Motor neuron (in vitro differentiated cells): ENCODE measurements at regions not wholly inside any gene's neighbourhood (a gene's known extent, or its start where the extent isn't known, plus 50 kb on each side); places are given as distances from the start of the nearest gene placed in this dataset.

ENCODE experiments used
- ATAC-seq, 8 experiments: fragments of 200-7000 bp; cut with Tn5 transposase; replicated peaks in 6 of 8; 2 replicates each; pipeline ENCODE4 v1.8.0; 2021; ENCODE audit warnings: mild to moderate bottlenecking in 8 of 8, moderate library complexity in 8 of 8
- H3K27ac ChIP-seq, 2 donors: fragments of 250-450 bp; sonication (Bioruptor Pico); 2 replicates each; pipeline ENCODE4 v1.9.0; 2021; ENCODE audit warnings: antibody characterized with exemption in 2 of 2, mild to moderate bottlenecking in 2 of 2, moderate library complexity in 1 of 2
- H3K4me1 ChIP-seq, 2 donors: fragments of 250-450 bp; sonication (Bioruptor Pico); replicated peaks in 1 of 2; 2 replicates each; pipeline ENCODE4 v1.6.1; 2021; ENCODE audit warnings: antibody characterized with exemption in 2 of 2, mild to moderate bottlenecking in 2 of 2, moderate library complexity in 1 of 2
- H3K4me3 ChIP-seq, 5 donors: fragments of 250-450 bp; sonication (Bioruptor Pico); 2 replicates each; pipeline ENCODE4 v1.9.0; 2021; ENCODE audit warnings: antibody characterized with exemption in 5 of 5, mild to moderate bottlenecking in 5 of 5, moderate library complexity in 4 of 5
- WGBS, 10 experiments: fragments of 450-650 bp; shearing (Covaris generic); methylation state at CpG; one replicate each; pipeline ENCODE4 v1.0.0; 2022; 5-methylcytosine and 5-hydroxymethylcytosine counted together
- in situ Hi-C, 9 experiments: fragments of 400-800 bp; cut with MboI; loops; one replicate each; pipeline ENCODE4 v1.15.0; 2021; ENCODE audit warnings: low sequenced_read_pairs in 9 of 9, low pct_unique_long_range_greater_than_20kb in 2 of 9; ENCODE audit not compliant: unreplicated experiment in 9 of 9

DNA sequence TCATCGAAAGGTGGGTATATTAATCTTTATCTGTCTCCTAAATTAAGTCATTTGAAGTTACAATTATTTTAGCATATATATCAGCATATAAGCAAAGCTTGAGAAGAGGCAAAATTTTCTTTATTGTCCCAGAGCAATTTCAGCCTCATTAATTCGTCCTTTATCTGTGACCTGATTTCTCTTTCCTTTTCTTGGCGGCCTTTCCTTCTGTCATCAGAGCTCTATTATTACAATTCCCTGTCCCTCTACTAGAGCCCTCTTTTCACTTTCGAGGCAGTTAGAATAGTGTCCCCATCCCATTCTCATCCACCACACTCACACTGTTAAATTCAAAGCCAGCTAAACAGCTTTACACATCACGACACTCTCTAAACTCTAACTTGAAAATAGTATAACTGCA, 1293.2 kb upstream of the FAM98A start:
- 13 to 83% (median 66%) methylated on average over 1 to 5 of the region's 5 CpGs for WGBS, 10 experiments
- in situ Hi-C loops = no loop called here
- no peaks in the 10 kb centered on the region for H3K4me1 ChIP-seq
- no peak for ATAC-seq
- no peak overlapping the region for H3K4me3 ChIP-seq
- H3K27ac ChIP-seq = no peak overlapping the region

GRCh38 chr2:34875091-34875745, 1276.1 kb upstream of the FAM98A start:
- in situ Hi-C loops = no loop called here
- WGBS, 10 experiments = 3 to 94% (median 59%) methylated on average over 1 to 4 of the region's 4 CpGs; no CpG with 5 or more reads in 1 of the 10 experiments
- peaks cover 0 to 5% of the 10 kb centered on the region in 2 donors for H3K4me1 ChIP-seq

GRCh38 chr2:34853646-34854045, 1254.5 kb upstream of the FAM98A start:
- in situ Hi-C loops = no loop called here
- Histone ChIP-seq H3K4me1 (no peaks in the 10 kb centered on the region), H3K27ac (no peak overlapping the region), H3K4me3 (no peak overlapping the region)
- no peak for ATAC-seq
- 36 to 100% (median 79%) methylated on average over 1 to 4 of the region's 5 CpGs; no CpG with 5 or more reads in 5 of the 10 experiments for WGBS, 10 experiments

More at GRCh38 chr2:34875091-34875745, 1276.1 kb upstream of the FAM98A start:
- Histone ChIP-seq H3K27ac (no peak overlapping the region), H3K4me3 (no peak overlapping the region)
- ATAC-seq = peak in 2 of 8 experiments; percentile 21 to 22

GRCh38 chr2:34851804-34852203, 1252.7 kb upstream of the FAM98A start:
- Histone ChIP-seq H3K4me3 (no peak overlapping the region), H3K4me1 (no peaks in the 10 kb centered on the region), H3K27ac (no peak overlapping the region)
- no peak for ATAC-seq
- in situ Hi-C loops = no loop called here
- WGBS, 10 experiments = 0 to 100% (median 61%) methylated on average over 1 to 2 of the region's 2 CpGs; no CpG with 5 or more reads in 2 of the 10 experiments

GRCh38 chr2:34849827-34850226, 1250.7 kb upstream of the FAM98A start:
- H3K4me3 ChIP-seq = no peak overlapping the region
- H3K4me1 ChIP-seq = peaks cover 0 to 4% of the 10 kb centered on the region in 2 donors
- ATAC-seq = no peak
- H3K27ac ChIP-seq = no peak overlapping the region
- WGBS, 10 experiments = 0 to 100% (median 78%) methylated on average over 1 to 3 of the region's 3 CpGs
- in situ Hi-C loops = no loop called here

DNA sequence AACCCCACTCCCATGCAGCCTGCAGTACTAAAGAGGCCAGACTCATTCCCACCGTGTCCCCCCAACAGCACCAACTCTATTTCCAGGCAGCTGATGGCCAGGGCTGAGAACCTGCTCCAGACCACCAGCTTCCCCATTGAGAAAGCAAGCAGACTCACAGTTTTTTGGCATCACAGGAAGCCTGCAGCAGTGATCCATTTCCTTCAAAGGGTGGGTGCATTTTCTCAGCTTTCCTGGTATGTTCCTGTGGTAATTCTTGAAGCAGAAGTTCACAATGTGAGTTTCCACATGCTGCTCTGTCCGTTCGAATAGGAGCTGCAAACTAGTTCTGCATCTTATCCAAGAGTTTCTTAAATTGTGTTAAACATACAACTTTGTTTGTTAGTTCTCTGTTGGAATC, 1249.6 kb upstream of the FAM98A start:
- H3K4me1 ChIP-seq = peaks cover 0 to 7% of the 10 kb centered on the region in 2 donors
- WGBS, 10 experiments = 0 to 100% (median 87%) methylated on average over 1 to 3 of the region's 3 CpGs; no CpG with 5 or more reads in 5 of the 10 experiments
- ATAC-seq = no peak
- no peak overlapping the region for H3K27ac ChIP-seq
- in situ Hi-C loops = no loop called here
- no peak overlapping the region for H3K4me3 ChIP-seq

GRCh38 chr2:34848132-34848531, 1249.0 kb upstream of the FAM98A start:
- H3K27ac ChIP-seq = no peak overlapping the region
- no peak overlapping the region for H3K4me3 ChIP-seq
- WGBS, 10 experiments = 60 to 100% methylated on average over 1 to 2 of the region's 2 CpGs; no CpG with 5 or more reads in 8 of the 10 experiments
- in situ Hi-C loops = no loop called here
- H3K4me1 ChIP-seq = peaks cover 0 to 7% of the 10 kb centered on the region in 2 donors
- ATAC-seq = no peak

GRCh38 chr2:34844629-34845028, 1245.5 kb upstream of the FAM98A start:
- H3K27ac ChIP-seq = no peak overlapping the region
- H3K4me1 ChIP-seq = peaks cover 0 to 7% of the 10 kb centered on the region in 2 donors
- H3K4me3 ChIP-seq = no peak overlapping the region
- peak in 3 of 8 experiments; percentile 60 to 67 (median 67) for ATAC-seq
- in situ Hi-C loops = no loop called here

DNA sequence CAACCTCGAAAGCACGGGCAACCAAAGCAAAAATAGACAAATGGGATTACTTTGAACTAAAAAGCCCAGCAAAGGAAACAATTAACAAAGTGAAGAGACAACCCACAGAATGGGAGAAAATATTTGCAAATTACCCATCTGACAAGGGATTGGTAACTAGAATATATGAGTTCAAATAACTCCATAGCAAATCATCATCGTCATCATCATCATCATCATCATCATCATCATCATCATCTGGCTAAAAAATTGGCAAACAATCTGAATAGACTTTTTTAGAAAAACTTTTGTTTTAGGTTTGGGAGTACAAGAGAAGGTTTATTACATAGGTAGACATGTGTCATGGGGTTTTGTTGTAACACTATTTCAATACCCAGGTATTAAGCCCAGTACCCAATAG, 1239.3 kb upstream of the FAM98A start:
- Histone ChIP-seq H3K27ac (no peak overlapping the region), H3K4me3 (no peak overlapping the region), H3K4me1 (no peaks in the 10 kb centered on the region)
- in situ Hi-C loops = no loop called here
- no peak for ATAC-seq
- WGBS, 10 experiments = 0 to 100% (median 79%) methylated on average over 1 to 3 of the region's 3 CpGs

DNA sequence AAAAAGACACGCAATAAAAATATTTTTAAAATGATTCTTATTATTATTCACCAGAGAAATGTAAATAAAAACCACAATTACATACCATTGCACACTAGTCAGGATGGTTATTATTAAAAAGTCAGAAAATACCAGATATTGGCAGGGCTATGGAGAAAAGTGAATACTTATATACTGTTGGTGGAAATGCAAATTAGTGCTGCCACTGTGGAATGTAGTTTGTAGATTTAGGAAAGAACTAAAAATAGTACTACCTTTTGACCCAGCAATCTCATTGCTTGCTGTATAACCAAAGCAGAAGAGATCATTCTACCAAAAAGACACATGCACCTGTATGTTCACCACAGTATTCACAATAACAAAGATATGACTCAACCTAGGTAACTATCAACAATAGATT, 1237.3 kb upstream of the FAM98A start:
- Histone ChIP-seq H3K4me3 (no peak overlapping the region), H3K4me1 (no peaks in the 10 kb centered on the region), H3K27ac (no peak overlapping the region)
- no peak for ATAC-seq
- 0 to 100% (median 45%) methylated on average over 1 of the region's 1 CpG; no CpG with 5 or more reads in 2 of the 10 experiments for WGBS, 10 experiments
- in situ Hi-C loops = no loop called here

DNA sequence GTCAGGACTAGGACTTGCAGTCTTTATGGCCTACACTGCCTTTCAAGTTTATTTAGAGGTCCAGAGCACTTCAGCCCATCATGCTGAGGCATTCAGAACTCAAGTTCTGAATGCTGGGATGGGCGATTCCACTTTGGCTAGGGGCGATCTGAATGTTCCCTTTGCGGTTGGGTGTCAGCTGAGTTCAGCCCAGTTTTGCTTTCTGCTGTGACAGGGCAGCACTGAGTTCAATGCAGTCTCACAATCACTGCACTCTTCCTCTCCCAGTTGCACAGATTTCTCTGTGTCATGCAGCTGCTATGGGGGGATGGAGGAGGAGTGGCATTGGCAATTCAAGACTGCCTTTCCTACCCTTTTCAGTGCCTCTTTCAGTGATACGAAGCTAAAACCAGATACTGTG, 1232.0 kb upstream of the FAM98A start:
- H3K4me3 ChIP-seq = no peak overlapping the region
- peak in 1 of 8 experiments; percentile 49 for ATAC-seq
- 0 to 100% (median 20%) methylated on average over 1 to 3 of the region's 4 CpGs; no CpG with 5 or more reads in 5 of the 10 experiments for WGBS, 10 experiments
- H3K27ac ChIP-seq = no peak overlapping the region
- H3K4me1 ChIP-seq = no peaks in the 10 kb centered on the region
- in situ Hi-C loops = no loop called here

GRCh38 chr2:34828481-34828880, 1229.4 kb upstream of the FAM98A start:
- ATAC-seq = no peak
- in situ Hi-C loops = no loop called here
- no peak overlapping the region for H3K27ac ChIP-seq
- no peak overlapping the region for H3K4me3 ChIP-seq
- no peaks in the 10 kb centered on the region for H3K4me1 ChIP-seq

GRCh38 chr2:34827398-34827797, 1228.3 kb upstream of the FAM98A start:
- in situ Hi-C loops = no loop called here
- no peaks in the 10 kb centered on the region for H3K4me1 ChIP-seq
- peak in 2 of 8 experiments; percentile 5 to 98 for ATAC-seq
- no peak overlapping the region for H3K4me3 ChIP-seq
- 13 to 100% (median 90%) methylated on average over 1 of the region's 1 CpG; no CpG with 5 or more reads in 2 of the 10 experiments for WGBS, 10 experiments
- H3K27ac ChIP-seq = no peak overlapping the region

DNA sequence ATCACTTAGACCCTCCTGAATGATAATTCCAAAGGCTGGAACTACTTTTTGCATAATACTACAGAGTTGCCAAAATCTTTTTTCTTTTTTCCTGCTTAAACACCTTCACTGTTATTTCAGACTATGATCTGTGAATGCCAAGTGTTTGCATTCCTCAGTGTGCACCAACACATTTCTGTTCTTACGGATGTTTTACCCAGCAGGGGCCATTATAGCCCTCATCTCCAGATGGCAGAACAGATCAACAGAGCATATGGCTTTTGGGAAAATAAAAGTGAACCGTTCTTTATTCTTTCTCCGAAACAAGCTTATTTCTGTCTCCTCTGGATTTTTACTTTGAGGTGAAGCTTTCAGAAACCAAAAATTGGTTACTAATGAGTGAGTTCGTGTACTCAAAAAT, 1226.6 kb upstream of the FAM98A start:
- no peaks in the 10 kb centered on the region for H3K4me1 ChIP-seq
- H3K27ac ChIP-seq = no peak overlapping the region
- no peak for ATAC-seq
- no peak overlapping the region for H3K4me3 ChIP-seq
- WGBS, 10 experiments = 0 to 92% (median 60%) methylated on average over 1 to 4 of the region's 4 CpGs; no CpG with 5 or more reads in 1 of the 10 experiments
- in situ Hi-C loops = no loop called here
